ENCODE measurements at regions not wholly inside any gene's neighbourhood (a gene's known extent, or its start where the extent isn't known, plus 50 kb on each side); places are given as distances from the start of the nearest gene placed in this dataset.

- Histone ChIP-seq H3K4me3 (ENCODE audit: low read length) (no peak overlapping the region), H2AFZ (ENCODE audit: low read depth, low read length) (no peak overlapping the region), H3K36me3 (replicated peaks; ENCODE audit: low read depth, low read length) (no peaks in the 10 kb centered on the region), H3K9me3 (ENCODE audit: insufficient read depth, low read length) (no peaks in the 10 kb centered on the region), H4K20me1 (ENCODE audit: insufficient read depth, low read length) (no peaks in the 10 kb centered on the region), H3K4me1 (ENCODE audit: low read length) (no peaks in the 10 kb centered on the region), H3K79me2 (ENCODE audit: low read length) (no peaks in the 10 kb centered on the region), H3K4me2 (ENCODE audit: low read length) (no peak overlapping the region), H3K27ac (ENCODE audit: low read length) (no peak overlapping the region), H3K9ac (ENCODE audit: low read length) (no peak overlapping the region), H3K27me3 (ENCODE audit: low read depth, low read length) (no peaks in the 10 kb centered on the region)
- TF ChIP-seq, protein P1, sequence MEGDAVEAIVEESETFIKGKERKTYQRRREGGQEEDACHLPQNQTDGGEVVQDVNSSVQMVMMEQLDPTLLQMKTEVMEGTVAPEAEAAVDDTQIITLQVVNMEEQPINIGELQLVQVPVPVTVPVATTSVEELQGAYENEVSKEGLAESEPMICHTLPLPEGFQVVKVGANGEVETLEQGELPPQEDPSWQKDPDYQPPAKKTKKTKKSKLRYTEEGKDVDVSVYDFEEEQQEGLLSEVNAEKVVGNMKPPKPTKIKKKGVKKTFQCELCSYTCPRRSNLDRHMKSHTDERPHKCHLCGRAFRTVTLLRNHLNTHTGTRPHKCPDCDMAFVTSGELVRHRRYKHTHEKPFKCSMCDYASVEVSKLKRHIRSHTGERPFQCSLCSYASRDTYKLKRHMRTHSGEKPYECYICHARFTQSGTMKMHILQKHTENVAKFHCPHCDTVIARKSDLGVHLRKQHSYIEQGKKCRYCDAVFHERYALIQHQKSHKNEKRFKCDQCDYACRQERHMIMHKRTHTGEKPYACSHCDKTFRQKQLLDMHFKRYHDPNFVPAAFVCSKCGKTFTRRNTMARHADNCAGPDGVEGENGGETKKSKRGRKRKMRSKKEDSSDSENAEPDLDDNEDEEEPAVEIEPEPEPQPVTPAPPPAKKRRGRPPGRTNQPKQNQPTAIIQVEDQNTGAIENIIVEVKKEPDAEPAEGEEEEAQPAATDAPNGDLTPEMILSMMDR (IDR thresholded peaks at IDR 0.05; ENCODE audit: low read depth, low read length): no peak
- no peak for TF ChIP-seq EZH2phosphoT487 (IDR thresholded peaks at IDR 0.05; ENCODE audit: low read depth)
Observed at GRCh38 chr6:164856138-164856537, 453.3 kb downstream of the C6orf118 start.

GRCh38 chr6:164855281-164855680 is 454.1 kb downstream of the C6orf118 start:
- Histone ChIP-seq H3K36me3 (replicated peaks; ENCODE audit: low read depth, low read length) (no peaks in the 10 kb centered on the region), H3K4me2 (ENCODE audit: low read length) (no peak overlapping the region), H3K27ac (ENCODE audit: low read length) (no peak overlapping the region), H3K9me3 (ENCODE audit: insufficient read depth, low read length) (no peaks in the 10 kb centered on the region), H3K27me3 (ENCODE audit: low read depth, low read length) (no peaks in the 10 kb centered on the region), H2AFZ (ENCODE audit: low read depth, low read length) (no peak overlapping the region), H3K79me2 (ENCODE audit: low read length) (no peaks in the 10 kb centered on the region), H3K4me3 (ENCODE audit: low read length) (no peak overlapping the region), H3K9ac (ENCODE audit: low read length) (no peak overlapping the region), H4K20me1 (ENCODE audit: insufficient read depth, low read length) (no peaks in the 10 kb centered on the region), H3K4me1 (ENCODE audit: low read length) (no peaks in the 10 kb centered on the region)
- no peak for TF ChIP-seq EZH2phosphoT487 (IDR thresholded peaks at IDR 0.05; ENCODE audit: low read depth)
- TF ChIP-seq, protein P1 (IDR thresholded peaks at IDR 0.05; ENCODE audit: low read depth, low read length): no peak

DNA sequence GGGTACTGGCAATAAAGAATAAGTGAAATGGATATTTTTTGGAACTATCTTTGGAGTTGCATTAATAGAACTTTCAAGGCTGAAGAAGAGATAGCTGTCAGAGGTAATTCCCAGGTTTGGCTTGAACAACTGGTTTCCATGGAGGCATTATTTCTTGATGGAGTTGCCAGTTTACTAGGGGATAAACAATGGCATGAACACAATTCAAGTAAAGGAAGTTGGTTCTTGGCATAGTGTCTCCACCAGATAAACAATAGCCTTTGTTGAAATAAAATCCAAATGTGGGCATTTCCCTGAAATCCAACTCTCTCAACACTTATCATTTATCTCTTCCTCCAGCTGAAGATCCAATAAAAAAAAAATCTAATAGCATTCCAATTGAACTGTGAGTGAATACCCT is 454.9 kb downstream of the C6orf118 start:
- no peak overlapping the region for H3K27ac ChIP-seq (ENCODE audit: low read length)
- no peak overlapping the region for H3K4me2 ChIP-seq (ENCODE audit: low read length)
- no peaks in the 10 kb centered on the region for H4K20me1 ChIP-seq (ENCODE audit: insufficient read depth, low read length)
- H3K9ac ChIP-seq (ENCODE audit: low read length): no peak overlapping the region
- TF ChIP-seq, protein P1 (IDR thresholded peaks at IDR 0.05; ENCODE audit: low read depth, low read length): no peak
- no peak for TF ChIP-seq EZH2phosphoT487 (IDR thresholded peaks at IDR 0.05; ENCODE audit: low read depth)
- no peaks in the 10 kb centered on the region for H3K36me3 ChIP-seq (replicated peaks; ENCODE audit: low read depth, low read length)
- H3K4me3 ChIP-seq (ENCODE audit: low read length): no peak overlapping the region
- no peaks in the 10 kb centered on the region for H3K4me1 ChIP-seq (ENCODE audit: low read length)
- no peaks in the 10 kb centered on the region for H3K79me2 ChIP-seq (ENCODE audit: low read length)
- H2AFZ ChIP-seq (ENCODE audit: low read depth, low read length): no peak overlapping the region
- H3K27me3 ChIP-seq (ENCODE audit: low read depth, low read length): no peaks in the 10 kb centered on the region
- no peaks in the 10 kb centered on the region for H3K9me3 ChIP-seq (ENCODE audit: insufficient read depth, low read length)

GRCh38 chr6:164845773-164846172 is 463.6 kb downstream of the C6orf118 start:
- H3K4me2 ChIP-seq (ENCODE audit: low read length): no peak overlapping the region

More at GRCh38 chr6:164845773-164846172, 463.6 kb downstream of the C6orf118 start:
- TF ChIP-seq, protein P1 (IDR thresholded peaks at IDR 0.05; ENCODE audit: low read depth, low read length): no peak
- no peak for TF ChIP-seq EZH2phosphoT487 (IDR thresholded peaks at IDR 0.05; ENCODE audit: low read depth)
- Histone ChIP-seq H3K9ac (ENCODE audit: low read length) (no peak overlapping the region), H3K4me1 (ENCODE audit: low read length) (no peaks in the 10 kb centered on the region), H3K27ac (ENCODE audit: low read length) (no peak overlapping the region), H3K79me2 (ENCODE audit: low read length) (no peaks in the 10 kb centered on the region), H3K27me3 (ENCODE audit: low read depth, low read length) (no peaks in the 10 kb centered on the region), H3K9me3 (ENCODE audit: insufficient read depth, low read length) (no peaks in the 10 kb centered on the region), H3K36me3 (replicated peaks; ENCODE audit: low read depth, low read length) (no peaks in the 10 kb centered on the region), H2AFZ (ENCODE audit: low read depth, low read length) (no peak overlapping the region), H3K4me3 (ENCODE audit: low read length) (no peak overlapping the region), H4K20me1 (ENCODE audit: insufficient read depth, low read length) (no peaks in the 10 kb centered on the region)
